NOMO-1 (cell line): ENCODE measurements at regions not wholly inside any gene's neighbourhood (a gene's known extent, or its start where the extent isn't known, plus 50 kb on each side); places are given as distances from the start of the nearest gene placed in this dataset.
"Not testable (repeated sequence)": the region's sequence is repeated elsewhere in the genome, so short reads cannot be mapped to it uniquely, and the experiment has no call there.

Experiments used
- DNase-seq, 2 experiments: peaks; one replicate each; lab custom pipeline; 2025; ENCODE audit not compliant: unreplicated experiment in 2 of 2; lab: John Stamatoyannopoulos, UW

GRCh38 chr3:152768478-152768877 lies 66.5 kb upstream of the P2RY1 start:
- no peak for DNase-seq

GRCh38 chr3:152769523-152769922 lies 65.4 kb upstream of the P2RY1 start:
- peak in 1 of 2 experiments; percentile 71 for DNase-seq

- DNase-seq: no peak
Observed at GRCh38 chr3:152770296-152770695, 64.6 kb upstream of the P2RY1 start.

GRCh38 chr3:152771120-152771519 lies 63.8 kb upstream of the P2RY1 start:
- no peak for DNase-seq

GRCh38 chr3:152772674-152773225 lies 62.2 kb upstream of the P2RY1 start:
- DNase-seq: no peak

- DNase-seq: no peak
Observed at GRCh38 chr3:152773633-152774032, 61.3 kb upstream of the P2RY1 start.

- DNase-seq: not testable (repeated sequence)
Observed at GRCh38 chr3:152774230-152774629, 60.7 kb upstream of the P2RY1 start.

- DNase-seq: no peak
Observed at GRCh38 chr3:152778022-152778421, 56.9 kb upstream of the P2RY1 start.

- DNase-seq: no peak
Observed at GRCh38 chr3:152779653-152780052, 55.3 kb upstream of the P2RY1 start.

GRCh38 chr3:152780553-152780952 lies 54.4 kb upstream of the P2RY1 start:
- no peak for DNase-seq

GRCh38 chr3:152785051-152785450 lies 49.9 kb upstream of the P2RY1 start:
- peak; percentile 42 to 65 for DNase-seq
